ENCODE measurements at regions not wholly inside any gene's neighbourhood (a gene's known extent, or its start where the extent isn't known, plus 50 kb on each side); places are given as distances from the start of the nearest gene placed in this dataset.

DNA sequence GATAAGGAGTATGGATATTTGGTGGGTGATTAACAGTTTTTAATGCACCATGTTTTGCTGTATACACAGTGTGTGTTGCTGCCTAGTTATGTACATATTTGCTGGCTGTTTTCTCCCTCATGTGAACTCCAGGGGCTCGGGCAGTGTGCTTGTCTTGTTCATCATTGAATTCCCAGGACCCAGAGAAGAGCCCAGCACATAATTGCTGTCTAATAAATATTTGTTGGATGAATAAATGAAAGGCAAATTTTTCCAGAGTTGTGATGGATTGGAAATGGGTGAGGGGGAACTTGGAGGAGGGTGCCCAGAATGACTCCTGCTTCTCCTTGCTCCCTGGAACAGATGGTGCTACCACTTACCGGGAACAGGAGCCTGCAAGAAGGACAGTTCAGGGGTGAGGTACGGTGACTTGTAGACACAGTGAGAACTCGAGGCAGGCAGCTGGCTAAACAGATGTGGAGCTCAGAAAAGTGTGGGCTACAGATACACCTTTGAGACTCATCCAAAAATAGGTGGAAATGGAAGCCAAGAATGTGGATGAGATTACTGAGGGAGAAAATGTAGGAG, 586.8 kb upstream of the MGMT start:
- H3K4me2 ChIP-seq (ENCODE audit: low read depth, low read length): no peak overlapping the region
- in situ Hi-C loops (cut with HindIII; ENCODE audit: extremely low pct_ligation_motif_present, low pct_unique_long_range_greater_than_20kb) (no loop called here), intact Hi-C loops (cut with micrococcal nuclease; ENCODE audit: unreplicated experiment) (no loop called here)
- ChIA-PET CTCF (ENCODE audit: low intra/inter-chr PET ratio, low total read pairs) (no interaction called here), POLR2A (no interaction called here)
- no peaks in the 10 kb centered on the region; a peak in 1 of 5 replicates for H3K27me3 ChIP-seq (ENCODE audit: control insufficient read depth in 1 of 2, insufficient read depth in 2 of 2, low read length in 2 of 2)
- no peaks in the 10 kb centered on the region for H3K36me3 ChIP-seq (replicated peaks in 1 of 2; ENCODE audit: control insufficient read depth in 1 of 2, insufficient read depth in 2 of 2, low read length in 2 of 2)
- H2AFZ ChIP-seq (ENCODE audit: low read length): no peak overlapping the region
- H4K20me1 ChIP-seq (ENCODE audit: insufficient read depth, low read length): no peaks in the 10 kb centered on the region
- no peak overlapping the region for H3K4me3 ChIP-seq (replicated peaks in 1 of 3; ENCODE audit: insufficient read depth in 1 of 3, low read depth in 2 of 3, low read length in 3 of 3)
- TF ChIP-seq, protein P1, sequence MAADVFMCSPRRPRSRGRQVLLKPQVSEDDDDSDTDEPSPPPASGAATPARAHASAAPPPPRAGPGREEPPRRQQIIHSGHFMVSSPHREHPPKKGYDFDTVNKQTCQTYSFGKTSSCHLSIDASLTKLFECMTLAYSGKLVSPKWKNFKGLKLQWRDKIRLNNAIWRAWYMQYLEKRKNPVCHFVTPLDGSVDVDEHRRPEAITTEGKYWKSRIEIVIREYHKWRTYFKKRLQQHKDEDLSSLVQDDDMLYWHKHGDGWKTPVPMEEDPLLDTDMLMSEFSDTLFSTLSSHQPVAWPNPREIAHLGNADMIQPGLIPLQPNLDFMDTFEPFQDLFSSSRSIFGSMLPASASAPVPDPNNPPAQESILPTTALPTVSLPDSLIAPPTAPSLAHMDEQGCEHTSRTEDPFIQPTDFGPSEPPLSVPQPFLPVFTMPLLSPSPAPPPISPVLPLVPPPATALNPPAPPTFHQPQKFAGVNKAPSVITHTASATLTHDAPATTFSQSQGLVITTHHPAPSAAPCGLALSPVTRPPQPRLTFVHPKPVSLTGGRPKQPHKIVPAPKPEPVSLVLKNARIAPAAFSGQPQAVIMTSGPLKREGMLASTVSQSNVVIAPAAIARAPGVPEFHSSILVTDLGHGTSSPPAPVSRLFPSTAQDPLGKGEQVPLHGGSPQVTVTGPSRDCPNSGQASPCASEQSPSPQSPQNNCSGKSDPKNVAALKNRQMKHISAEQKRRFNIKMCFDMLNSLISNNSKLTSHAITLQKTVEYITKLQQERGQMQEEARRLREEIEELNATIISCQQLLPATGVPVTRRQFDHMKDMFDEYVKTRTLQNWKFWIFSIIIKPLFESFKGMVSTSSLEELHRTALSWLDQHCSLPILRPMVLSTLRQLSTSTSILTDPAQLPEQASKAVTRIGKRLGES (CRISPR knock-in tag; IDR thresholded peaks at IDR 0.05; ENCODE audit: borderline replicate concordance): no peak
- TF ChIP-seq, protein P2, sequence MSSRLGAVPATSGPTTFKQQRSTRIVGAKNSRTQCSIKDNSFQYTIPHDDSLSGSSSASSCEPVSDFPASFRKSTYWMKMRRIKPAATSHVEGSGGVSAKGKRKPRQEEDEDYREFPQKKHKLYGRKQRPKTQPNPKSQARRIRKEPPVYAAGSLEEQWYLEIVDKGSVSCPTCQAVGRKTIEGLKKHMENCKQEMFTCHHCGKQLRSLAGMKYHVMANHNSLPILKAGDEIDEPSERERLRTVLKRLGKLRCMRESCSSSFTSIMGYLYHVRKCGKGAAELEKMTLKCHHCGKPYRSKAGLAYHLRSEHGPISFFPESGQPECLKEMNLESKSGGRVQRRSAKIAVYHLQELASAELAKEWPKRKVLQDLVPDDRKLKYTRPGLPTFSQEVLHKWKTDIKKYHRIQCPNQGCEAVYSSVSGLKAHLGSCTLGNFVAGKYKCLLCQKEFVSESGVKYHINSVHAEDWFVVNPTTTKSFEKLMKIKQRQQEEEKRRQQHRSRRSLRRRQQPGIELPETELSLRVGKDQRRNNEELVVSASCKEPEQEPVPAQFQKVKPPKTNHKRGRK (CRISPR knock-in tag; IDR thresholded peaks at IDR 0.05): no peak
- FAIRE-seq (no peak), DNase-seq (ENCODE audit: low spot score) (no peak), ATAC-seq (no peak)
- no peaks in the 10 kb centered on the region for H3K4me1 ChIP-seq (ENCODE audit: insufficient read depth, low read length)
- 2% methylated on average over 4 of the region's 4 CpGs for WGBS (ENCODE audit: low lambda C conversion rate)
- H3K27ac ChIP-seq (ENCODE audit: extremely low read length, insufficient read depth, low read length): no peak overlapping the region
- BruUV-seq (replicated peaks): no TSS peak
- H3K9me3 ChIP-seq (ENCODE audit: low read length): no peaks in the 10 kb centered on the region
- H3K79me2 ChIP-seq (ENCODE audit: insufficient read depth, low read length): no peaks in the 10 kb centered on the region
- H3K9ac ChIP-seq (ENCODE audit: insufficient read depth, low read depth, low read length): no peak overlapping the region

DNA sequence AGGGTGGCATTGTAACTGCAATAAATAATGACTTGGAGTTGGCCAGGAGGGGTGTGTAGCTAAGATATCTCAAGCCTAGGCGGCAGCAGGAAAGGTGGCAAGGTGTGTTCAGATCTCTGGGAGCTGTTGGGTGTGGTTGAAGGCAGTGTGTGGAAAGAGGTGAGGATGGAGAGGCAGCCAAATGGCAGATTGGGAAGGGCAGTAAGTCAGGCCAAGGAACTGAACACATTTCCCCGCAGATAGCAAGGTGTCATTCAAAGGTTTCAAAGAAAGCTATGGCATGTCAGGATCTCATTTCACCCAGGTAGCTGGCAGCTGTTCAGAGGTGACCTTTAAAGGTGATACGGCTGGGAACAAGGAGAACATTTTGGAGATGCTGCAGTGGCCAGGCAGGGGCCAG, 586.0 kb upstream of the MGMT start:
- Histone ChIP-seq H3K27ac (ENCODE audit: extremely low read length, insufficient read depth, low read length) (no peak overlapping the region), H3K4me1 (ENCODE audit: insufficient read depth, low read length) (no peaks in the 10 kb centered on the region), H3K4me3 (replicated peaks in 1 of 3; ENCODE audit: insufficient read depth in 1 of 3, low read depth in 2 of 3, low read length in 3 of 3) (no peak overlapping the region), H3K27me3 (ENCODE audit: control insufficient read depth in 1 of 2, insufficient read depth in 2 of 2, low read length in 2 of 2) (no peaks in the 10 kb centered on the region; a peak in 1 of 5 replicates), H3K9me3 (ENCODE audit: low read length) (no peaks in the 10 kb centered on the region), H3K36me3 (replicated peaks in 1 of 2; ENCODE audit: control insufficient read depth in 1 of 2, insufficient read depth in 2 of 2, low read length in 2 of 2) (no peaks in the 10 kb centered on the region), H3K79me2 (ENCODE audit: insufficient read depth, low read length) (no peaks in the 10 kb centered on the region), H4K20me1 (ENCODE audit: insufficient read depth, low read length) (no peaks in the 10 kb centered on the region), H2AFZ (ENCODE audit: low read length) (no peak overlapping the region), H3K9ac (ENCODE audit: insufficient read depth, low read depth, low read length) (no peak overlapping the region), H3K4me2 (ENCODE audit: low read depth, low read length) (no peak overlapping the region)
- WGBS (ENCODE audit: low lambda C conversion rate): 0% methylated on average over 3 of the region's 3 CpGs
- DNase-seq (ENCODE audit: low spot score) (no peak), FAIRE-seq (no peak), ATAC-seq (no peak)
- in situ Hi-C loops (cut with HindIII; ENCODE audit: extremely low pct_ligation_motif_present, low pct_unique_long_range_greater_than_20kb) (no loop called here), intact Hi-C loops (cut with micrococcal nuclease; ENCODE audit: unreplicated experiment) (no loop called here)
- TF ChIP-seq ZNF841 (CRISPR knock-in tag; IDR thresholded peaks at IDR 0.05; ENCODE audit: borderline replicate concordance) (no peak), ZNF629 (CRISPR knock-in tag; conservative IDR thresholded peaks at IDR 0.05) (no peak), TEAD3 (CRISPR knock-in tag; optimal IDR thresholded peaks at IDR 0.05; ENCODE audit: borderline replicate concordance) (no peak), GATAD2A (CRISPR knock-in tag; IDR thresholded peaks at IDR 0.05) (no peak), ZNF567 (CRISPR knock-in tag; IDR thresholded peaks at IDR 0.05; ENCODE audit: borderline replicate concordance) (no peak), FIP1L1 (IDR thresholded peaks at IDR 0.05; ENCODE audit: borderline replicate concordance, insufficient read depth, low read depth, low read length) (no peak), SP2 (CRISPR knock-in tag; IDR thresholded peaks at IDR 0.05) (no peak), ZNF772 (CRISPR knock-in tag; IDR thresholded peaks at IDR 0.05) (no peak), ZEB1 (IDR thresholded peaks at IDR 0.05; ENCODE audit: insufficient replicate concordance, low read depth) (no peak)
- TF ChIP-seq, protein P3, sequence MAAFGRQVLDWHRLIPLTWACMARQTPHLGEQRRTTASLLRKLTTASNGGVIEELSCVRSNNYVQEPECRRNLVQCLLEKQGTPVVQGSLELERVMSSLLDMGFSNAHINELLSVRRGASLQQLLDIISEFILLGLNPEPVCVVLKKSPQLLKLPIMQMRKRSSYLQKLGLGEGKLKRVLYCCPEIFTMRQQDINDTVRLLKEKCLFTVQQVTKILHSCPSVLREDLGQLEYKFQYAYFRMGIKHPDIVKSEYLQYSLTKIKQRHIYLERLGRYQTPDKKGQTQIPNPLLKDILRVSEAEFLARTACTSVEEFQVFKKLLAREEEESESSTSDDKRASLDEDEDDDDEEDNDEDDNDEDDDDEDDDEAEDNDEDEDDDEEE (CRISPR knock-in tag; IDR thresholded peaks at IDR 0.05): no peak
- CTCF ChIA-PET (ENCODE audit: low intra/inter-chr PET ratio, low total read pairs): no interaction called here
- no TSS peak for BruUV-seq (replicated peaks)
- POLR2A ChIA-PET: no interaction called here

All from HepG2 (cell line).